Umbilical cord (tissue), 1 donor: ENCODE measurements at regions not wholly inside any gene's neighbourhood (a gene's known extent, or its start where the extent isn't known, plus 50 kb on each side); places are given as distances from the start of the nearest gene placed in this dataset.
A peak's percentile ranks its signal among the peaks of the same experiment; 100 is the strongest.
"Not testable (repeated sequence)": the region's sequence is repeated elsewhere in the genome, so short reads cannot be mapped to it uniquely, and the experiment has no call there.

Source experiments
- DNase-seq: peaks from one replicate; pipeline ENCODE4 v3.0.0-alpha.2; 2015; ENCODE audit warnings: low spot score

DNA sequence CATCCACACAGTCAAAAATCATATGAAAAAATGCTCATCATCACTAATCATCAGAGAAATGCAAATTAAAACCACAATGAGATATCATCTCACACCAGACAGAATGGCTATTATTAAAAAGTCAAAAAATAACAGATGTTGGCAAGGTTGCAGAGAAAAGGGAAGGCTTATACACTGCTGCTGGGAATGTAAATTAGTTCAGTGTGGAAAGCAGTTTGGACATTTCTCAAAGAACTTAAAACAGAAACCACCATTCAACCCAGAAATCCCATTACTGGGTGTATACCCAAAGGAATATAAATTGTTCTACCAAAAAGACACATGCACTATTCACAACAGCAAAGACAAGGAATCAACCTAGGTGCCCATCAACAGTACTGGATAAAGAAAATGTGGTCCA, 307.0 kb upstream of the SOX9 start:
- DNase-seq: not testable (repeated sequence)

DNA sequence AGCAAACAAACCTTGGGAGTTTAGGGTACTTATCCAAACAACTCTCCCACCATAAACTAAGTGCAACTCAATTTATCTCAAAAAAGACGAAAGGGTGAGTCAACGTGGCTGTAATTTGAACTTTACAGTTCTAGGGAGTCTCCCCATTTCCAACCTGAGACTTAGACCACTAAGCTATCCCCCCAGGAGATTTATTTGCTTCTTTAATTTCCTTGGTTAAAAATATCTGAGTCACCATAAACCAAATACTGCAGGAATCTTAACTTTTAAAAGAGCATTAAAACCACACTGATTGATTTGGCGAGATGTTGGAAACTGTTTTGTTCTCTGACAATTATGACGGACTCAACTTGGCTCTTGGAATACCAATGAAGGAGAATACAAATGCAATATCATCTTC, 299.3 kb upstream of the SOX9 start:
- DNase-seq: no peak

DNA sequence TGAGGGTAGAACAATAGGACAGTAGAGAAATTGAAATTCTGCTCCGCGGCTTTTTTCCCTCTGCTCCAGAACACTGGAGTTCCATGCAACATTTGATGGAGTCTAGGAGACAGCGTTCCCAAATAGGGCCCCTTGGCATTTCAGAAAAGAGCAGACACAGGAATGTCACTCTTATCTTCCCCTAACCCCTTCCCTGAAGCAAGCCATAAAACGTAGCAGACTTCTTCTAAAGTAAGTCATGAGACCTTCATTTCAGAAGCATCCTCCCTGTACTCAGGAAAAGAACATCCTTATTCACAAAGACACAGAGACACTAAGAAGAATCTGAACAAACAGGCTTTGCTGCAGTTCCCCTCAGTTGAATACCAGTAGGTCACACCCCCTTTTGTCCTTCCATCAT, 296.1 kb upstream of the SOX9 start:
- DNase-seq: peak; percentile 49

DNA sequence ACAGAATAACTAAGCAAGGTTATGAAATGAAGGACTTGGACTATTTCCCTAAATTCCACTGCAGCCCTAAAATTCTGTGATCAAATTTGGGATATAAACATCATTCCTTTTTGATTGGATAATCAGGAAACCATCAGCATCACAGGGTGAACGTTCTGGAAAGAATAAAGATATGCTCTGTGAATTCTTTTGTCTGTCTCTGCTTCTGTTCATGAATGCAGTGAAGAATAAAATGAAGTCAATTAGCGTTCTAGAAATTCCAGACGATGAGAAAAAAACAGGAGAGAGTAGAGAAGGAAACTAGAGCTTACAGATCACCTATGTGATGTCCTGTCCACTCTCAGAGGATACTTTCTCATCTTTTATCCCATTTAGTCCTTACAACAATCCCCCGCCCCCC, 295.1 kb upstream of the SOX9 start:
- DNase-seq: no peak

DNA sequence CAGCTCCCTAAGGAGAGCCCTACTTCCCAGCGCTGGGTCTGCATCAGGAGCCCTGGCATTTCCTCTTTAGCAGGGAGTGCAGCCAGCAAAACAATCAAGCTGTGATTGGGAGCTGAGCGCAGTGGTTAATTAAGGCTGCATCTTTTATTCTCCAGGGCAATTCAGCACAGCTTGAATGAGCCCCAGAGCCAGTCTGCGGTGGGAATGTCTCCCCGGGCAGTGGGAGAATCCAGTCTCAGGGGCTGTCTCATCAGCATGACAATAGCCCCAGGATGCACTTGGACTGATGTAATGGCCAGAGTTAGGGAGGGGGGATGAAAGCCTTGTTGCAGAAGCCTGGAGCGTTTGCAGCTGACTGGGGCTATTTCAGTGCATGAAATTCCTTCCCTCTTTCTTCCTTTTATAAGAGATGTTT, 292.6 kb upstream of the SOX9 start:
- no peak for DNase-seq

DNA sequence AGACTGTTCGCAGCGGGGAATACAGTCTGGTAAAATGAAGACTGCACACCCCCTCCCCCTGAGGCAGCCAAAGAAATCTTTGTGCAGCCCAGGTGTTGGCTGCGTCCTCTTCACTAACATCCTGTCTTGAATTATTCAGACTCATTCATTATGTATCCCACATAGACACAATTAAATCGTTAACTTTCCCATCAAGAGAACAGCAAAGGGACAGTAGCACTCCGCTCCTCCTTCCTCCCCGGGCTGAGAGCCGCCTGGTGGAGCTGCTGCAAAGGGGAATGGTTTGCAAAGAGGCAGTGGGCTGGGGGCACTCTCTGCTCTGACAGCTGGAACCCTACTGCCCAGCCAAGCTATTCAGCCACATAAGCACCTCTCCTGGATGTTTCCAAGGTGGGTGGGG, 290.0 kb upstream of the SOX9 start:
- DNase-seq: no peak

DNA sequence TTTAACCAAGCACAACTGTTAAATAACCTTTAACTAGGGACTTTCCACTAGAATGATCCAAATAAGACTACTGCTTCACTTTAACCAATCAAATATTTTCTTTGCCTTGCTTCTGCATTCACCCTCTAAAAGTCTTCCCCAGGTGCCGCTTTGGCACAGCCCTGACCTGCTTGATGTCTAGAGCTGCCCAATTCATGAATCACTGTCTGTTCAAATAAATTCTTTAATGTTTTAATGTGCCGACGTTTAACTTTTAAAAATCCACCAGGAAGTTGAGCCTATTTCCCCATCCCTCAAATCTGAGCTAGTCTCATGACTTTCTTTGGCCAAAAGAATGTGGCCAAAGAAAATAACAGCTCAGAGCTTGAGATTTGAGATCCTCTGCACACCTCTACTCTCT, 277.8 kb upstream of the SOX9 start:
- DNase-seq: no peak

DNA sequence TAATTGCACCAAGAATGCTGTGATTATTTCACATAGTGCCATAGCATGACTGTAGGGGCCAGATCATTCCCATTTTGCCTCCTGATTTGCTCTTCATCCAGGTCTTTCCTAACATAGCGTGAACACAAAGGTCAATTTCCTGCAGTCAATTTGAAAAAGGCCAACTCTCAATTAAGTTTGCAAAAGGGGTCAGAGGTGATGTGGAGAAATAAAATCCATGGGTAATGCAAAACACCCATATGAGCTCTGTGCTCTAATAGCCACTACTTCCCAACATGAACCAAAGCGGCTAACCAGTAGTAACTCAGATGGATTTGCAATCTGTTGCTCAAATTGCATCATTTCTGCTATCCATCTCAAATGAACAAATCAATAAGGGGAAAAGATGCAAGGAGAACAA, 275.5 kb upstream of the SOX9 start:
- no peak for DNase-seq

DNA sequence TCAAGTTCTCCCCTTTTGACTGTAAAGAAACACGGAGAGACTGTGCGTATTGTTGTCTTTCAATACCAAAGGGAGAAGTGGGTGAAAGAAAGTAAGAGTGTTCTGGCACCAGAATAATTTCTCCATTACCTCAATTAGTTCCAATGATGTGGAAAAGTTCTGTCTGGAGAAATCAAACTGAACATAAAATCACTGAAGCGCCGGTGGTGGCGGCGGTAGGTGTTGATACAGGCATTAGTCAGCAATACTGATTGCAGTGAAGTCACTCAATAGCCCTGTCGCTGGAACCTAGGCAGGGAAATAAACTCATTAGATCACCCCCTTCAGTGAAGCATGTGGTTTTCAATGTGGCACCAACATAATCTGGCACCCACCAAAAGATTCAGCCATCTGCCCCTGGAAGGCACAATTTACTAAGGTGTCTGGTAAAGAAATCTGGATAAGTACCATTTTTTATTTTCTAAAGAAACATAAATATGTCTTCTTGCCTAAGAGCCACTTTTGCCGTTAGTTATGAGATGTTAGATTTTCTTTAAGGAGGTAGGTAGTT, 274.2 kb upstream of the SOX9 start:
- DNase-seq: no peak

DNA sequence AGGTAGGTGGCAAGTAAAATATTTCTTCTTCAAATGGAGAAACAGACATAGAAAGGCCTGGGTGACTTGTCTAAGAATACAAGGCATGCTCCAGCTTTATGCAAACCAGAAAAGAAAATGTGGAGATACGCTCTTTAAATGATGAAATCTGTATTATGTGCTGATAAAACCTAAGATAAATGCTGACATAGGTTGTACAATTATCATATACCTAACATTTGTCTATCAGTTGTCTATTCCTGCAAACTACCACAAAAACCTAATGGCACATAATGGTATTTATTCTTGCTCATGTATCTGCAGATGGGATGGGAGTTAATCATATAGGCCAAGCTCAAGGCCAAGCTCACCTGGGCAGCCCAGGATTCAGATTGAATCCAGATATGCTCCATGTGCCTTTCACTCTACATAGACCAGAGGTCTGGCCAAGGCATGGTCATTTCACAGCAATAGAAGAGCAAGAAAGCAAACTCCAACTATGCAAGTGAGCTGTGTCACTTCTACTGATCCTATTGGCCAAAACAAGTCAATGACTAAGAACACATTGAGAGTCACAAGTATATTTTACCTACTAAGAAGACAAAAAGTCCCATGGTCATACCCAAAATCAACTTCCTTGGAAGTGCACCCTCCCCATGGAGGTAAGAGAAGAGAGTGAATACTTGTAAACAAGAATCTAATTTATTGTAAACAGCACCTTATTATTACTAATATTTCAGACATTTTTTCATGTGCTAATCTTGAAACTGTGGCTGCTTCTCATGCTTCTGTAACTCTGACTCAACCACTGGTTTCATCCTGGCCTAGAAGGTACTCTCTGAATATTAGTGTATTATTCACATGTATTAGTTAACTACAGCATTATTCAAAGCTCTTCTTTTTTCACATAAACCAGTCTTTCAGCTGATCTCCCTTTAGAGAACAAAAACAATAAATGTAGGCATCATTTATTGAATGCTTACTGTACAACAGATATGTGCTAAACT, 270.7 kb upstream of the SOX9 start:
- no peak for DNase-seq

DNA sequence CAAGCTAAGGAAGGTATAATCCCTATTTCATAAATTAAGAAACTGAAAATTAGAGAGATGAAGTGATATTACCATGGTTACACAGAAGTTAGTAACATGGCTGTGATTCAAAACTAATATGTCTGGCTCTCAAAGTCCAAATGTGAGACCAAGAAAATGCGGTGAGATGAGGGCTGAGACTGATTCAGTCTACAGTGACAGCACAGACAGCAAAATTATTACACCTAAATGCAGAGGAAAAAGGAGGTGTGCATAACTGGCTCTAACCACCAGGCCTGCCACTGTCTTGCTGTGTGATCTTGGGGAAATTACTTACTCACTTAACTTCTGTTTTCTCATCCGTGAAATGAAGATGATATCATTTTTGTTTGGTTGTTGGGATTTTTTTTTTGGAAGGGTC, 270.0 kb upstream of the SOX9 start:
- DNase-seq: no peak

DNA sequence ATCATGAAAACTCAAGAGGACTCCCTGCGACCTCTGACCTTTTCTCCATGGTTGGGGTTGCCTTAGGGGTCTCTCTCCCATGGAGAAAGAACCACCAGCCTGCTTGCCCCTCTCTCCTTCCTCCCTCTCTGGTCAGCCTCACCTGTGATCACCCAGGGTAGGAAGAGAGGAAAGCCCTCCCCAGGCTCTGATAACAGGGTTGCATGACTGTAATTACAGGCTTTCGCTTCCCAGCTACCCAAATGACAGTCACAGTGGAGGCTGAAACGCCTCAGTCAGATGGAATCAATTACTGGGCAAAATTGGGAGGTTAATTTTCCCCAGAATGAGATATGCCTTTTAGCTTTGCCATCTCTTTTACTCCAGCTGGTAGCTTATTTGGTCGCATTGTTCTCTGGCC, 265.8 kb upstream of the SOX9 start:
- DNase-seq: no peak

DNA sequence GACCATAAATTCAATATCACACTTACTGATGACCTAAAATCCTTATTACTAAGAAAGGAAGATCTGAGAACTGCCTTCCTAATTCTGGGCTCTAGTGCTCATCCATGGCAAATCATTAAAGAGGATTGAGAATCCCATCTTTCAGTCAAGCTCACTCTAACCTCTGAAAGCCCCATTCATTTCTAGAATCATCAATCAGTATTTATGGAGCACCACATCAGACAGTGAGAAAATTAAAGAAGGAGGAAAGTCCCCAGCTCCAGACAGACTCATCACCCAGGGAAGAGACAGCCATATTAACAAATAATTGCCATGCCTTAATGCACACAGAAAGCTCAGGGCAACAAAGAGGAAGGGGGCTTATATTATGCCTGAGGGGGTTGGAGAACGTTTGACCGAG, 256.1 kb upstream of the SOX9 start:
- DNase-seq: no peak

DNA sequence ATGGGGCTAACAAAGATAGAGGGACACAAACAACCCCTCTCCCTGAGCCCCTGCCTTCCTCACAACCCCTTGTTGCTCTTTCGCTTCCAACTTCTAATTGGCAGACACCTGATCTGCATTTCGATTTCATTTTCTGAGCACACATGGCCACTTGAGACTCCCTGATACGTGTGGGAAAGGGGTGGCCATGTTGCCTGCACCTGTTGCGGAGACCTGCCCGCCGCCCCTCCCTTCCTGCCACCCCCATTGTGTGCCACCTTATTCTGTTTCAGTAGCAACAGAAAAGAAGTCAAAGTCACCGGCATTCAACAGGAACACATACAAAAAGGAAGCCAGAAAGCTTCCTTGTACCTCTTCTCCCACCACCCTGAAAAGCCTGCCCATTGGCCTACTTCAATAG, 254.7 kb upstream of the SOX9 start:
- no peak for DNase-seq

DNA sequence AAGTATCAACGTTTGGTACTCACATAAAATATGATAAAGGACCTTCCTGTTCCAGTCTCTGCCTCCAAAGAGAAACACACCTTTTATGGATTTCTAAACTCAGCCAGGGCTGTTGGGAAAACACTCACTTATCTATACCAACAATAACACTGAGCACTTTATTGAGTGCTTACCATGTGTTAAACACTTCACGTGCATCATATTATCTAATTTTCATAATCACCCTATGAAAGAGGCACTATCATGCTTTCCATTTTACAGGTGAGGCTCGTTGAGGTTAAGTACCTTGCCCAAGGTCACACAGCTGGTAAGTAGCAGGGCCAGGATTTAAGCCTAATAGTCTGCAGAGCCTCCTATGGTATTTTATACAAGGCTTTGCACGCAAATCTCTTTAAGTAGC, 251.5 kb upstream of the SOX9 start:
- no peak for DNase-seq

DNA sequence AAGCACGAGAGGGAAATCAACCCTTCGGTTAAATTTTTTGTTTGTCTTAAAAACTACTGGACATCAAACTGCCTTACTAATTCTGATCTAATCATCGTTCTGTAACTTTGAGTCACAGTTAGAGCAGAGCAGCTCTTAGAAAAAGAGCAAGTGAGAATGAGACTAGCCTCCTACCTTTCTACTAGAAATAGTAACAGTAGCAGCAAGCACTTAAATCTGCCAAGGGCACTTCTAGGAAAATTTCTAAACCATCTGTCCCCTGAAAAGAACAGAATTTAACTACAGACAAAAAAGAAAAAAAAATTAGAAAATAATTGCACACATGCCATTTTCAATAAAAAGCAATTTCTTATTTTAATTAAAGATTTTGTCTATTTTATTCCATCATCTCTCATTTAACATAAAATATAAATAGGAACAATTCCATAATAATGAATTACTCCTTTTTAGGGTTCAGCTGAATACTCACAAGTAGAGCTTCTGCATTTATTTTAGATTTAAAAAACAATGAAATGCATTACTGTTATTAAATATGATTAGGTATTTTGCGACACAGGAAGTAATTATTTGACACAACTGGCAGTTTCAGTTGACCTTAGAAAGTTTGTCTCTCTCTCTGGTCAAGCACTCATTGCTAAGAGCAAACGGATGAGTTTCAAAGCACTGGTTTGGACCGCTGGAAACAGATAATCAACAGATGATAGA, 250.8 kb upstream of the SOX9 start:
- no peak for DNase-seq

DNA sequence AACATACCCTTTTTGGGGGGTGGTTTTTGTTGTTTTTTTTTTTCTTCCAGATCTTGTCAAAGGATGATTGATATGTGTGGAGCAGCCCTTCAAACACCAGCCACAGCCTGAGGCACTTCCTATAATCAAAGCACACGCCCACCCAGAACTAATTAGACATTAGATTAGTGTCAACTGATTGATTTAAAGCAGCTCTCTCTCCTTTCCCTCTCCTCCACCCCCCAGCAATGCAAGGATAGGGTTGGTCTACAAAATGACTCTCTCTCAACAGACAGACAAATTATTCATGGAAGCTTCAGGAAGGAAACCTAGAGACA, 250.3 kb upstream of the SOX9 start:
- no peak for DNase-seq

DNA sequence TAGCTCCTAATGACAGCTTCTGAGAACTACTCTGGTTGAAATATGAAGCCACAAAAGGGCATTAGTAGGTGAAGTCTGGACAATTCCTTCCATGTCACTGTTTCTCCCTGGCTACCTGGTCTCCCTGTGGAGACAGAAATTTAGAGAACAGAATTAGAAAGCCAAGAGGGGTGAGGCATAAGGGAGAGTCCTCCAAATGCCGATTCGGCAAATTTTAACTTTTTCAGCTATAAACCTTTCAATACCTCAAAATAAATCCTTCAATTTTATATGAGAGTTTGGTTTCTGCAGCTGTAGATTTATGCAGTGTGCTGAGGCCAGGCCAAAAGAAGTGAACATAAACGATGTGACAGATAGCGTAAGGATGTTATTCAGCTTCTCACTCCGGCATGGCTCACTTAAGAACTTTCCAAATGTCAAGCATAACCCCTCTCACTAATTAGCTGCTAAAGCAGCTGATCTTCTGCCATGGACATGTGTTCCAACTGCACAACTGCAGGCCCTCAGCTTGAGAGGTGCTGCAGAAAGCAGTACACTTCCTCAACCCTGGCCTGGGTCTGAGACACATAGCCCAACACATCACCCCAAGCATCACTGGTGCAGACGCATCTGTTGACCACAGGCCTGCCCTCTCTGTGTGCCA, 247.9 kb upstream of the SOX9 start:
- no peak for DNase-seq

DNA sequence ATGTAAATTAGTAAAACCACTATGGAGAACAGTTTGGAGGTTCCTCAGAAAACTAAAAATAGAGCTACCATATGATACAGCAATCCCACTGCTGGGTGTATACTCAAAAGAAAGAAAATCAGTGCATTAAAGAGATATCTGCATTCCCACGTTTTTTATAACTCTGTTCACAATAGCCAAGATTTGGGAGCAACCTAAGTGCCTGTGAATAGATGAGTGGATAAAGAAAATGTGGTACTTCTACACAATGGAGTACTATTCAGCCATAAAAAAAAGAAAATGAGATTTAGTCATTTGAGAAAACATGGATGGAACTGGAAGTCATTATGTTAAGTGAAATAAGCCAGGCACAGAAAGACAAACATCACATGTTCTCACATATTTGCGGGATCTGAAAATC, 246.0 kb upstream of the SOX9 start:
- DNase-seq: not testable (repeated sequence)

DNA sequence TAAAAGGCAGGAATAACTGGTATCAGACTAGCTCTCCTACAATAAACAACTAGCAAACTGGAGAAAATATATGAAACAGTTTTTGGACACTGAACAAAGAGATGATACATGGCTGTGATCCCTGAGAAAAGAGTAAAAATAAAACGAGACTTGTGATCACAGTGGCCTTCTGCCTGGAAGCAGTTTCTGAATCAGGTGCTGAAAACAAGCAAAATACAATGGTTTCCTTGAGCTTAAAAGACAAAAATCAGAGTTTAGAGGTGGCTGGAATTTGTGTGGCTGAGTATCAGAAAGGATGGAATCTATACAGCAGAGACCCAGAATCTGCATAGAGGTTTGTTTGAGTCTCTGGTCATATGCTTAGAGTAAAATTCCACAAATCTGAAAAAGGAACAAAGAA, 242.5 kb upstream of the SOX9 start:
- DNase-seq: no peak

DNA sequence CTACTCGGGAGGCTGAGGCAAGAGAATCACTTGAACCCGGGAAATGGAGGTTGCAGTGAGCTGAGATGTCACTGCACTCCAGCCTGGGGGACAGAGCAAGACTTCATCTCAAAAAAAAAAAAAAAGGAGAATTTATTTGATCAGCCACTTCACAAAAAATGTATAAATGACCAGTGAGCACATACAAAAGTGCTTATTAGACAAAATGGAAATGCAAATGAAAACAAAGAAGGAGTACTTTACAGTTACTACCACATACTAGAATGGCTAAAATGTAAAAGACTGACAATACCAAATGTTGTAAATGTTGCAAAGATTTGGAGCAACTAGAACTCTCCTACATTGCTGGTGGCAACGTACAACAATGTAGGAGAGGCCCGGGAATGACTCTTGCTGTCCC, 241.8 kb upstream of the SOX9 start:
- no peak for DNase-seq

DNA sequence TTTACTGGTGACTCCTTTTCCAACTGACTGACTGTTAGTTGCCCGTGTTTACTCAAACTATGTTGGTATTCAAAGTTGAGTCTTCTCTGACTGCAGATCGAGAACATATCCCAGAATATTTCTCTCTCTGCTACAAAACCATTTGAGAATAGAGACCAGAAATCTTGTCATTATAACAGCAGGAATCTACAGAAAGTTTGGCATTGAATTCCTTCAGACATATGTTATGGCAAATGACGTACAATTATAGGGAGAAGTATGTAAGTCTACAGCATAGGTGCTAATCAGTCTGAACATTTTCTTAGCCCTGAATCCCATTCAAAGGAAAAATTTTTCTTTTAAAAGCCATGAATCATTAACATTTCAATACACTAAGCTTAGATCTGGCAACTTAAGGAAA, 239.8 kb upstream of the SOX9 start:
- no peak for DNase-seq

DNA sequence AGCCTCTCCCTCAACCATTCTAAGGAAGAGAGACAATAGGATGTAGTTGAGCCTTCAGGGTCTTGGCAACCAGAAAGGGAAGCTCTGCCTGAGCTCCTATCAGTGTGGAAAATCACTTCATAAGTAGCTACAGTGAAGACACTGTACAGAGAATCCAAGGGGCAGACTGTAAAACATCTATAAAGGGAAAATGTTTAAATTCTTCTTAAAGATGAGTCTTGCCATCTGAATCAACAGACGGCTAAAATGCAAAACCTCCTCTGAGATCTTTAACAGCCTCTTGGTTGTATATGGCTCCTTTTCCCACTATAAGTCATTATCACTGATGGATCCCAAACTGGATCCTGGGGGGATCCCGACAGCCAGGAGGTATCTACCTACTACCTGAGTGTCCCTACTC, 239.2 kb upstream of the SOX9 start:
- DNase-seq: no peak
